KOPT-K1 (cell line): ENCODE measurements at regions not wholly inside any gene's neighbourhood (a gene's known extent, or its start where the extent isn't known, plus 50 kb on each side); places are given as distances from the start of the nearest gene placed in this dataset.

ENCODE experiments used
- H3K27ac ChIP-seq: fragments of 200-600 bp; sonication (generic); 2 replicates; pipeline ENCODE4 v1.5.1; 2016; ENCODE audit warnings: antibody characterized with exemption, mild to moderate bottlenecking, low read depth, low read length; ENCODE audit not compliant: poor library complexity, severe bottlenecking
- H3K36me3 ChIP-seq: fragments of 200-600 bp; sonication (generic); 2 replicates; pipeline ENCODE4 v1.5.1; 2017; ENCODE audit warnings: antibody characterized with exemption, mild to moderate bottlenecking, low read length, moderate library complexity; ENCODE audit not compliant: insufficient read depth
- H3K9me3 ChIP-seq: fragments of 200-600 bp; sonication (generic); 2 replicates; pipeline ENCODE4 v1.5.1; 2017; ENCODE audit warnings: antibody characterized with exemption, low read length, mild to moderate bottlenecking; ENCODE audit not compliant: insufficient read depth, poor library complexity, severe bottlenecking

GRCh38 chr18:40413160-40413559, 1541.9 kb upstream of the PIK3C3 start:
- no peak overlapping the region for H3K27ac ChIP-seq
- H3K36me3 ChIP-seq = no peaks in the 10 kb centered on the region
- H3K9me3 ChIP-seq = no peaks in the 10 kb centered on the region

DNA sequence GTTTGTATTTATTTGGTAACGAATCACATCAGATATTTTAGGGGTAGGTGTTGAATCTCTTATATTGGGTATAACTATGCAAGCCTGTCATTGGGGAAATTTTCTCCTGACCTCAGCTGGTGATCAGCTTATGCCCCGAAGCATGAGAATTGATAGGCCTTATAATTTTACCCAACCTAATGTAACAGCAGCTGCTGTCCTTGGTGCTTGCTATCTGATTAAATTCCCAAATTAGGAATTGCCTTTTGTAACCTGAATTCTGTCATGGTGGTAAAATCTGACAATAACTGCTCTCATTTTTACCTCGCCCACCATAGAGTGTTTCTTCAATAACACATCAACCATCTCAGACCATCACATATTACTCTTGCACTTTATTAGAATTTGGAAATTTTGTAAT, 1542.6 kb upstream of the PIK3C3 start:
- Histone ChIP-seq H3K27ac (no peak overlapping the region), H3K9me3 (no peaks in the 10 kb centered on the region), H3K36me3 (no peaks in the 10 kb centered on the region)

DNA sequence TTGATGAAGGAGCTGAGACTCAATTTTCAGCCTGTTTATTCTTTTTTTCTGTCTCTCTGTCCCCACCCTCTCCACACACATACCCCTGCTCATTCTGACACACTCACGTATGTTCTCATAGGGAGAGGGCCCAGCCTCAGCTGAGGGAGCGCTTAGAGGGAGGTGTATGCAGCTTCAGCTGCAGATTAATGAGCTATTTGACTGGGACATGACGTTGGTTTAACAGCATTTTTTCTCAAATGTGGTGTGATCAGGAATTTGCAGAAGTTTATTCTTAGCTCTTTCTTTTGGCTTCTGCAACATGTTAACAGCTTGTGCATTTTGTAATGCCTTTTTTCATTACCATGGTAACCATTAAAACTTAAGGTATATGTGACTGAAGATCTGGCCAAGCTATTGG, 1547.1 kb upstream of the PIK3C3 start:
- Histone ChIP-seq H3K9me3 (no peaks in the 10 kb centered on the region), H3K27ac (no peak overlapping the region), H3K36me3 (no peaks in the 10 kb centered on the region)

DNA sequence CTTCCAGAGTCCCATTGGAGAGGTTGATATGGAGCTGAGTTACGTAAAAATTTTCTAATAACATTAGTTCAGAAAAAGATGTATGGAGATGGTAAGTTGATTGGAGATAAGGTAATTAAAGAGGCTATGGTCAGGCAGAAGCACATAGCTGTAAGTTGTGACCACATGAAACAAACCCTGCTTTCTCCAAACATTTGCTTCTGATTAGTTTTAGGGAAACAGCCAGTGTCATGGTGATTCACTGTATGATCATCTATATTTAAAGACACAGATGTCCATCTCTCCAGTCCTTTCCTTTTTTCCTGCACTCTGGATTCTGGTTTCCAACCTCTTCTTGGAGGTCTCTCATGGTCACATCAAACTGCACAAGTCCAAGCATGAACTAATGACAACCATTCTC, 1550.8 kb upstream of the PIK3C3 start:
- Histone ChIP-seq H3K27ac (no peak overlapping the region), H3K36me3 (no peaks in the 10 kb centered on the region), H3K9me3 (no peaks in the 10 kb centered on the region)

GRCh38 chr18:40402052-40402451, 1553.0 kb upstream of the PIK3C3 start:
- Histone ChIP-seq H3K27ac (no peak overlapping the region), H3K9me3 (no peaks in the 10 kb centered on the region)

DNA sequence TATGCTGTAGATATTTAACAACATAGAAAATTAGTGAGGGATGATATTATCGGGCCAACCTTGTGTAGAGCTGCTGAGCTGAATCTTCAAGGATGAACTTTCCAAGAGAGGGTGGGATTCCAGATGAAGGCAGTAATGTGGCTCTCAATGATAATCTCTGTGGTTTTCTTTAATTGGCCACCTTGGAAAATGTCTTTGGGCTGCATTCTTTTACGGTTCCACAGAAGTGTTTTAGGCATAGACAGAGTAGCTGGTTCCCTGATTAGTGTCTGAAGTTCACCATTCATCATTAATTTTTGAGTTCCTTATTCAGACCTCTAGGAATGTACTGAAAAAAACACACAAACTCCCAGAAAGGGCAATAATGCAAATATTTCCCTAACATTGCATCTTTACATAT, 1566.9 kb upstream of the PIK3C3 start:
- Histone ChIP-seq H3K36me3 (no peaks in the 10 kb centered on the region), H3K9me3 (no peaks in the 10 kb centered on the region), H3K27ac (no peak overlapping the region)

More at GRCh38 chr18:40402052-40402451, 1553.0 kb upstream of the PIK3C3 start:
- no peaks in the 10 kb centered on the region for H3K36me3 ChIP-seq

GRCh38 chr18:40387130-40387787, 1567.8 kb upstream of the PIK3C3 start:
- no peaks in the 10 kb centered on the region for H3K9me3 ChIP-seq
- H3K27ac ChIP-seq = no peak overlapping the region
- no peaks in the 10 kb centered on the region for H3K36me3 ChIP-seq

- H3K9me3 ChIP-seq = no peaks in the 10 kb centered on the region
- no peaks in the 10 kb centered on the region for H3K36me3 ChIP-seq
- no peak overlapping the region for H3K27ac ChIP-seq
Observed at GRCh38 chr18:40382197-40382596, 1572.8 kb upstream of the PIK3C3 start.

GRCh38 chr18:40380686-40381439, 1574.2 kb upstream of the PIK3C3 start:
- H3K36me3 ChIP-seq = no peaks in the 10 kb centered on the region
- H3K9me3 ChIP-seq = no peaks in the 10 kb centered on the region
- no peak overlapping the region for H3K27ac ChIP-seq

DNA sequence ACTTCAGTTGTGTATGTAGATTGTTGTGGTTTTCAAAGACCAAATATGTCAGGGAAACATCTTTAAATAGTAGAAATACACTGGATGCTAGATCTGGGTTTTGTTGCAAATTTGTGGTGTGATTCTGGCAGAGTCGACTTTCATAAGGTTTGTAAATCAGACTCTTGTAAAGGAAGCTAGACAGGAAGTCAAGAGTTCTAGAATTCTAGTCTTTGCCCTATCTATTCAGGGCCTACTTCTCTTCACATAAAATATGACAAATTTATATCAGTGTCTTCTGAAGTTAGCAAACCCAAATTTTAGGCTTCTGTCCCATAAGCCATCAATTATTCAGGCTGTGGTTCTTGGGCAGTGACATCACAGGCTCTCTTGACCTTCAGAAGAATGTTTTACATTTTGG, 1579.2 kb upstream of the PIK3C3 start:
- H3K27ac ChIP-seq = no peak overlapping the region
- H3K9me3 ChIP-seq = no peaks in the 10 kb centered on the region
- no peaks in the 10 kb centered on the region for H3K36me3 ChIP-seq

GRCh38 chr18:40371673-40372072, 1583.4 kb upstream of the PIK3C3 start:
- Histone ChIP-seq H3K27ac (no peak overlapping the region), H3K36me3 (no peaks in the 10 kb centered on the region), H3K9me3 (no peaks in the 10 kb centered on the region)

DNA sequence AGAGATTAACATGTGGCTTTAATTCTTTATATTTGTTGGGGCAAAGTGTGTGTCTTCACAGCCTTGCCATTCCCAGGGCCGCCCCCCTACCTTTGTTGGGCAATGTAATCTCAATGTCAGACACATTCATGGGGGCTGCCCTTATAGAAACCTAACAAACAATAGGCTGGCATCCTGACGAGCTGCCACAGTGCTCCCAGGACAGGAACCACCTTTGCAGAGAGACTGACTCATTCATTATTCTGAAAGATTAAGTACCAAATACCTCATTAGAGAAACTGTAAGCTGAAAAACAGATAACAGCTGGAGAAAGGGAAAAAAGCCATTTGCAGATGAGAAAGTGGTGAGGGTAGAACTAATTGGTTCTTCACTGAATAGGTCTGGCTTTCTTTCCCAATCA, 1587.5 kb upstream of the PIK3C3 start:
- Histone ChIP-seq H3K27ac (no peak overlapping the region), H3K9me3 (no peaks in the 10 kb centered on the region), H3K36me3 (no peaks in the 10 kb centered on the region)

DNA sequence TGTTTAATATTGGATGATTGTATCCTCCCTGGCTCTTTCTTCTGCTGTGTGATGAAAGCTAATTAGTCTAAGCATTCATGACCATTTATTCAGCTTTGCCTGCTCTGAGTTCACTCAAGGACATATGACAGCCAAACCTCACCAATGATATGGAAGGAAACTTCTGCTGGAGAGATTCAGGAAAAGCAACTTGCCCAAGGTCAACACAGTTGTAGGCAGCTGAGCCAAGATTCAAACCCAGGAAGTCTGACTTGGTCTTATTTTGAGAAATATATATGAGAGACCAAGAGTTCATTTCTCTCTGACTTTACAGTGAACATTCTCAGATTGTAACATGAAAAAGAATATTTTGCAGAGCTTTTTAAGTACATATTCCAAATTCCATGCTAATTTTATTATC, 1588.5 kb upstream of the PIK3C3 start:
- H3K9me3 ChIP-seq = no peaks in the 10 kb centered on the region
- H3K36me3 ChIP-seq = no peaks in the 10 kb centered on the region
- H3K27ac ChIP-seq = no peak overlapping the region

DNA sequence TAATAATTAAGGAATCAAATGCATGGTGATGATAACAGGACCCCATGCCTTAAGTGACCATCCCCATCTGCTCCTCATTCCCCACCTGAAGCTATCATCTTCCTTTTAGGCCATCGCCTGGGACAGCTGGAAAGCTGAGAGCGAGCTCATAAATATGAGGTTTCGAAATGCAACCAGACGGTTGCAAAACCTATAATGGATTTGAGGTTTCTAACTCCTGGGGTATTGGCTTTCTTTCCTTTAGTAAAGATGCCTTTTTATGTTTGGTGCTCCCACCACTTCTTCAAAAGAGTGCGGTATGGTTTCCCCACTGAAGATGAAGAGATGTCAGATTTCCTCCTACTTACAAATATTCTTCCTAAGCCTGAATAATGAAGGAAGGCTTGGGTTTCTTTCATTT, 1589.5 kb upstream of the PIK3C3 start:
- Histone ChIP-seq H3K36me3 (no peaks in the 10 kb centered on the region), H3K27ac (no peak overlapping the region), H3K9me3 (no peaks in the 10 kb centered on the region)

DNA sequence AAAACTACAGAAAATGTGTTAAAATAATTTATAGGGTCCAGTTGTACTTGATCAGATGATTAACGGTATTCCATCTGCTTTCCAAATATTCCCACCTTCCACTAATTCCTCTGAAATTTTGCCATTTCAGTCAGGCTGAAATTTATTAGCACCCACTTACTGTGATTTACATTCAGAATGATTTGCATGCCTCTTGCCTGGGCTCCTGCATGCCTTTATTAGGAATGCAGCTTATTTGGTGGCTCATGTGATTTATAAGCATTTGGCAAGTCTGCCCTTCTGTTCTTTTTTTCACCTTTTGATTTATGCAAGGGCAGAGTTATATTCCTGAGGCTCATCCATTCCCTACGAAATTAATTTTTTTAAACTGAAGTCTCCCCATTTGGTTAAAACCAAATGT, 1594.5 kb upstream of the PIK3C3 start:
- Histone ChIP-seq H3K36me3 (no peaks in the 10 kb centered on the region), H3K27ac (no peak overlapping the region), H3K9me3 (no peaks in the 10 kb centered on the region)

DNA sequence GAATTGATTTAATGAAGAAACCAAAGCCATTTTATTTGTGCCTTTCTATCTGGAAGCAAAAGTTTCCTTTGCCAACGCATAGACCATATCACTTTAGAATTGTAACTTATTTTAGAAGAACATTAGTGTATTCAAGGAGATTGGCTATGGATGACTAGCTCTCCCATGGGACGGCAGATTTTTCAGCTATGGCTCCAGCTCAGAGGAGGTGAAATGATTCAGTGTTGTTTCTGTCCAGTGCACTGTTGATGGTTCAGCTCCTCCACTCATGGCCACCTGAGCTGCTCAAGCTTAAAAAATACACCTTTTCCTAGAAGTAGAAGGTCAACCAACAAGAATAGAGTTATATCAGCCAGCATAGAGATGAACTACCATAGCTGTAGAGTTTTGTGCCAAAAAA, 1597.5 kb upstream of the PIK3C3 start:
- Histone ChIP-seq H3K36me3 (no peaks in the 10 kb centered on the region), H3K27ac (no peak overlapping the region), H3K9me3 (no peaks in the 10 kb centered on the region)
